GM19023 (cell line): ENCODE measurements at regions not wholly inside any gene's neighbourhood (a gene's known extent, or its start where the extent isn't known, plus 50 kb on each side); places are given as distances from the start of the nearest gene placed in this dataset.

Source experiments
- ATAC-seq: cut with Tn5 transposase; IDR thresholded peaks from one replicate; pipeline ENCODE4 v1.9.1; 2021; ENCODE audit warnings: mild to moderate bottlenecking, moderate library complexity; ENCODE audit not compliant: unreplicated experiment

DNA sequence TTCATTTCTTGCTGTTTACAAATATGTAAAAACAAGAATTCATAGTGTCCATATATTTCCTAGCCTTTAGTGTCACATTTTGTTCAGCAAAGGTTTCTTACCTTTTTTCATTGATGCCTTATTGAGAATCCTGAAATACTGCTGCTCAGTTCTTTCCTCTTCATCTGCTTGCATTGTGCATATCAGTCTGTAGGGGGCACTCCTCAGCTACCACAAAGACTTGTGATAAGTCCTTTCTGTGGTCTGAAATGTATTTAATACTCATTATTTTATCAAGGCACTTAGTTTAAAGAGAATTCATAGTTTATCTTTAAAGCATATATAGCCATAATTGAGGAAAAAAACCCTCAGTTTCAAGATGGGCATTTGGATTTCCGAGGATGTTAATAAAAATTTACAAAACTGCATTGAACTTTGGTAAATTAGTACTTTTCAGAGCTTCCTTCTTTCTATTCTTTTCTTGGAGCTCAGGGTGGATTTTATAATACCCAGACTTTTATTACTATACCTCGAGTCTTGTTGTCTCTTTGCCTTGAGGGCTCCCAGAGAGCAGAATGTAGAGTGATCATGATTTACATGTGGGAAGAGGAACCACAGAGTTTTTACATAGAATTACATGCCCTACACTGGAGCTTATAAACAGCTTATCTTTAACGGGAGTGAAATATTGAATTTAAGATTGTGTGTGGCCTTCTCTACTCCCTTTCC, 570.1 kb downstream of the PLCL1 start:
- no peak for ATAC-seq

DNA sequence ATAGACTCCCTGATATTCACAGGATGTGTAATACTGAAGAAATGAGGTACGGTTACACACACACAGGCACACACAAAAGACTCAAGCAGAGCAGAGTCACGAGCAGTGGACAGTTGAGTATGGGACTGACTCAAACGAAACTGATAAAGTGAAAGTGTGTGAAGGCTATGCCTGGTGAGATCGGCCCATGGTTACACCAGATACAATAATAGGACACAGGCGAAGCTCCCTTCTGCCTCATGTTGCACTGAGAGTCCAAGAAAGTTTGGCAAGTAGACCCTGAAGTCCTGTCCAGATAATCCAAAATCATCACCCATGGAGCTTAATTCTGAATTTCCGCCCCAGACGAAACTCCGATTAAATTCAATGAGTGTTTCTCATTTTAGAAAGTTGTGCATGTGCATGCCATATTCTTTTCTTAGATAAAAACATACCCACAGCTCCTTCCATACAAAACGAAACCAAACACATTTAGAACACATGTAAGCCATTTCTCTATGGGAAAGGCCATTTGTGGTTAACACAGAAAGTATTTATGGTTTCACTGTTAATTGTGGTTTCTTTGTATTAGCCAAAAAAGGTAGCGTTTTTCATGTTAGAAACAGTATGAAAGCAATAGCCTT, 567.6 kb downstream of the PLCL1 start:
- ATAC-seq, result peak; percentile 96

DNA sequence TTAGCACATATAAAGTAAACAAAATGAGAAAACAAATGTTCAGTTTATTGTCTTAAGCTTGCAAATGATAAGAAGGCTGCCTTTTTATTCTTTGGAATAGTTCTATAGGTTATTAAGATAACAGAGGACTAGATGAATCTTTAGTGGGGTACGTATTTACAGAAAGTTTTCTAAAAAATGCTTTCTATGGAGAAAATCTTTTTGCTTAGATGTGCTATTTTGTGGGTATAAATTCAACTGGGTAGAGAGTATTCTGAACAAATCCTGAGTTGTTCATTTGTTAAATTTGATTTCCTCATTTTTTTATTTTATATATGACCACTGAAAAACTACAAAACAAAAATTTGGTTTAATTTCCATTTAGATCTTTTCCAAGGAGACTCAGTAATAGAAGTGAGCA, 566.9 kb downstream of the PLCL1 start:
- no peak for ATAC-seq

DNA sequence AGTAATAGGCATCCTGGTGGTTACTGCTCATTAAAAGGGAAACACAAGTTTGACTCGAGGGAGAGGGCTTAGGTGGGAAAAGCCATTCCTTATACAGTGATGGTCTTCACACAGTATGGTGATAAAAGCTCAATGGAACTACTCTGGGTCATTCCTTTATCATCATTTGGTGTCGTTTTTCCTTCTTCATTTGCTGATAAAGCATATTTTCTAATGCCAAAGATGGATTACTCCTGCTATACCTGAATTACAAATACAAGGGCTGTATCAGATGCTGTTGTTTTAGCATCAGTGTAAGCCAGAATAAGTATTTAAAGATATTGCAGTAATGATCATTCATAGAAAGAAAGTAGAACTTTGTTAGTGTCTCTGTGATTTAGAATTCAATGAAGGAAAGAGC, 563.7 kb downstream of the PLCL1 start:
- ATAC-seq, result no peak

DNA sequence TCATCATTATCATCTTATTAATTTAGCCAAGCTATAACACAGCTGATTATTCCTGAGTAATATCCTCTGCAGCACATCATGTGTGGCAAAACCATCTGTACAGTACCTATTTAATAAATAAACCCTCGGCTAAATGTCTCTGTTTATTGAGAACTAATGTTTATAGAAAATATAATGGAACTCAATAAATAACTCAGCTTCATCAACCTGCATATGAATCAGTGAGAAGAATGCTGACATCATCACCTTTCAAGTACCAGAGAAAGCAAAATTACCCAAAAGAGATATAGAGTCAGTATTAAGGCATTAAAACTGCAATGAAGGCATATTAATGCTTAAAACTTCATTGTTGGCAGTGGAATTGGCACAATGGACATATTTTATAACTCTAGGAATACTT, 558.3 kb downstream of the PLCL1 start:
- ATAC-seq, result no peak

DNA sequence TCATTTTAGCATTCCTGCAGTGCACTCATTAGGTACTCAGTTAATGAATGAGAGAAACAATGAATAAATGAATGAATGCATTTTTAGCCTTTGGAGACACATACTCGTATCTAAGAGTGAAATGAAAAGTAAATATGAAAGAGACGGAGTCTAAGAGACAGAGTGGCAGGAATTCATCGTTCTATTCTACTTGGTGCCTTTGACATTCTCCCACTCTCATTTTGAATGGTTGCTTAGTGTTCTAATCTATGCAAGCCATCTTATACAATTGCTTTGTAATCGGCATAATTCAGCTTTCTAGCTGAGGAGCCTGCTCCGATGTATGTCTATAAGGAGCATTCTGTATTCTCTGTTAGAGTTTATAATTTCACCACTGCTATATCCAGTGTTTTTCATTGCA, 554.9 kb downstream of the PLCL1 start:
- ATAC-seq, result no peak

DNA sequence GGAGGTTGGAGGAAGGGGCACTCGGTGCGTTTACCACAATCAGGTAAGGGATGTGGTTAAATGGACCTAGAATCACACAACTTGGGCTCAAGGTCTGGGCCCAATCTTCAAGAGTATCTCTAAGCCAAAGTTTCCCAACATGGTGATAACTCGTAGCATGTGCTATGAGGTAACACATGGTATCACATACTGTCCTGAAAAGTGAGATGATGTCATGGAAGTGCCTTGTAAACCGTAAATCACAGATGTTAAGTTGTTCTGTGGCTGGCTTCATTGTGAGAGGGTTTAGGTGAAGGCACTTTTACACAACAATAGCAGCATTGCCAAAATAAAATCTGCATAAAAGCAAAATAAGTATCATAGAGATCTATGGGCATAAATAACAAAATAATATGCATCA, 551.8 kb downstream of the PLCL1 start:
- no peak for ATAC-seq

DNA sequence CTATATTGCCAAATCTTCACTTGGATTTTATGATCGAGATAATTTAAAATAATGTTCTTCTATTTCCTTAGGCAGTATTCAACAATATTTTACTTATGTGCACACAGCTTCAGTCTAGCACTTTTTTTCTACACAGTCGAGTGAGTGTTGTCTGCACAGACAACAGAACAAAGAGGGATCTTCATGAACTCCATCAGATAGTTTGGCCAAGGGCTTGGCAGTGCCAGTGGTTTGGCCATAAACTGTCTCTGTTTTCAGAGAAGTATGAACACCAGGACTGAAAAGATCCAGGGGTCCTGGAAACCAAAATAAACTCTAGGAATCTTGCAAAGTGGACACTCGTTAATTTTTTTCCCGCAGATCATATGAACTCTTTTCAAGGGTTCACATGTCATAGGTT, 547.3 kb downstream of the PLCL1 start:
- no peak for ATAC-seq

DNA sequence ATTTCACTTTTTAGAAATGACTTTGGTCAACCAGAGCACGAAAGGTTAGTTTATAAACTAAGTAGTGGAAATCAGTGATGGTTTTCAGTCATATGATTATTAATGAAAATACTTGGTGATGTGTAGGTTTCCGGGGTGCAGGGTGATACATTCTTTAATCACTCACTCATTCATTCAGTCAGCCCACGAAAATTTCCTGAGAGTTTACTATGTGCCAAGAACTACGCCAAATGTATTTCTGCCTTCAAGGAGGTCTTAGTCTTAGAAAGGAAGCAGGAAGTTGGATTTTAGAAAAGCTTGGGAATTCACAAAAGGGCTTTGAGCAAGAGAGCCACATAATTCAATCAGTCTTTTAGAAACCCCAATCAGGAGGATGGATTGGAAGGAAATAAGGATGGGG, 543.6 kb downstream of the PLCL1 start:
- ATAC-seq, result no peak

DNA sequence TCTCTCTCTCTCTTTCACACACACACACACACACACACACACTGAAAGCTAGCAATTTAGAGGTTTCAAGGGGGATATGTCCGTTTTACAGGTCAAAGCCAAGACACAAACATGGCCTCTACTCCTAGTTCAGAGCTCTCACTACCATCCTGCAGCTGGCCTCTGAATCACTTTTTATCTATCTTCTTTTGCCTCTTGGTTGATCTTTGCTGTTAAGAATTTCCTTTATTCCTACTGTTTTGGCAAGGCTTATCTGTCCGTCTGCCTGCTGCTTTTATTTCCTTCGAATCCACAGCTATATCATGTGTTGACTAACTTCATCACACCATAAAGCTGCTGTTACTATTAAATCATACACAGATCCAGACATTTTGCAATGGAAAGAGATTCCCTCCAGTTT, 543.0 kb downstream of the PLCL1 start:
- ATAC-seq, result no peak

DNA sequence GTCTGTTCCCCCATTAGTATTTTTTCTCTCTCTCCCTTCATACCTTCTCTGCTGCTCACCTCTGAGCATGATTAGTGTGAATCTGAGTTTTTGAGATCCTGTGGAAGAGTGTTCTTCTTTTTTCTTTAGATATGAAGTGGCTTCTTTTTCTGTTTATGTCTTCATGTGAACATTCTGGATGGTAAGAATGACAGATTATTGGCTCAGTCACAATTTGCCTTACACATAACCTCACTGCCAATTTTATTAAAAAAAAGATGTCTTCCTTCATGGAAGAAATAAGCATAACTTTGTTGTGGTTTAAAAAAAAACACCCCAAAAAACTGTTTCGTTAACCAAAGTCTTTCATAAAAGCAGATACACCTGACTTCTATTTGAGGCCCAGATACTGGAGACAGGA, 539.1 kb downstream of the PLCL1 start:
- no peak for ATAC-seq

DNA sequence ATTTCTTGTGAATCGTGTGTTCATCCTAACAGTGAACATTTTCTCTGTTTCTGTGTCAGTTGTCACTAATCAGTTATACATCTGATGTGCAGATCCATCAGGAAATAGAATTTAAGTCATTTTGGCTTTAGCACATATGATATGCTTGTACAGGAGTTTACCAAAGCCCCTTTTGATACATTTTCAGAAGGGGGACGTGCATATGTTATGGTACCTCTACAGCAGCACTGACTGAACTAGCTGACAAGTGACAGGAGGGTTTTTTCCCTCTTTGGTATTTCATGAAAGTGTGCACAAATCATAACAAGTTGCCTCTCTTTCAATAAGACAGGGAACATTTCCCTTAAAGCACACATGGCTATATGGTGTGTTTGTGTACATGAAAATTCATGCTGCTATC, 536.5 kb downstream of the PLCL1 start:
- ATAC-seq, result no peak

DNA sequence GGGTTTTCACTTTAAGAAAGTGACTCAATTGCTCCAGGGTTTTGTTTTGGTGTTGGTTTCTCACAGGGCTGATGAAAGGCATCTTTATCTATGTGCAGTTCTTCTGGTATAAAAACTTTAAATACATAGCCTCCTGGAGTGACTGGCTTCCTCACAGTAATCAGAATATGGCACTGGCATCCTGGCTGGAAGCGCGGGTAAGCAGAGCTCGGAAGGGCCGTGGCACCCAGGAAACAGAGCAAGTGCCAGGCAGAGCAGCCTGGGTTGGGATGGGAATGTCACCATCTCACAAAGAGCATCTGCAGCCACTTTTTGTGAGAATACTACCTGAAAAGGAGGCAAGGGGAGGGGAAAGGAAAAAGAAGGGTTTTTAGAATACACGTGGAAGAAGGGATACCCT, 534.7 kb downstream of the PLCL1 start:
- no peak for ATAC-seq

DNA sequence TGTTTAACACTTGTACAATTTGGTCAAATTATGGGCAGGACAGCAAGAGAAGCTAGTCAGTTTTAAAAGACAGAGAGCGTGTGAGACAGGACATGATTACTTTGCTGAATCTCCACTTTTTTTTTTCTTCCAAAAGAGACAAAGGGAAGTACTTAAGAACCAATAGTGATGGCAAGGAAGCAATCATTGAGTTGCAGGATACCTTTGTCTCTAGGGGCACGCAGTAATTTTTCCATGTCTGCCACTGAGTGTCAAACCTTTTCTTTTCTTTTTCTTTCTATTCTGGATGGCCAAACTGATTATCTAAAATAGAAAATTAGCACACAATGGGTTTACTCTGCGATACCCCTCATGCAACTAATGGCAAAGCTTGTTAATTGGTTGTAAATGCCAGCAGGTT, 533.0 kb downstream of the PLCL1 start:
- ATAC-seq, result no peak

DNA sequence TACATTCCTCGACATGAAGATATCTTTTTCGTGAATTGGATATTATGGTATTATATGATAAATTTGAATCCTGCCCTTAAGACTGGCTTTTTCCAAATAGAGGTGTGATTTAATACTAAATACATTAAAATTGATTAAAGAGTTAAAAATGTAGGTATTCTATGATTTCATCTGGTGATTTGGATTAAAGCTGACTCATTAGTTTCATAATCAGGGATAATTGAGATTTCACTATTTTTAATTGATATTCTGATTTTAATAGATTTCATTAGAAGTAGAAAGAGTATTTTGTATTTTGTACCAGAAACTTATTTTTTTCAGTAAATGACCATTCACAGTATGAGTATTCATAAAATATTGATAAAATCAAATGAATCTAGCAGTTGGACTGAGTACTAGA, 524.1 kb downstream of the PLCL1 start:
- ATAC-seq, result no peak

DNA sequence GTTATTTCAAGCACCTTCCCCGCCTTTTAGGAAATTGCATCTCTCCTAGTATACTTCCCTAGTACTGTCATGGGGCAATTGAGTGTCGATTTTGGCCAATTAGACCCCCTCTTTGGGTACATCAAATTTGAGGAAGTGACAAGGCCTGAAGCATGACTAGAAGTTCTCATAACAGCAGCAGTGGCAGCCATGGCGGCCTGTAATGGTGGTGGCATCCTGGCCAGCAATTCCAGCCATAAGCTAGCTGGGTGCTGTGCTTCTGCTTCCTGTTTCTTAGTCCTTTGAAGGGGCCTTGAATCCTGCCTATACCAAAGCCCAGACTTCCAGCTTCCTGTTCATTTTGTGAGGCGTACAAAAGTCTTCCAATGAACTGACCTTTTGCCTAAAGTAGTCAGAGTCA, 523.1 kb downstream of the PLCL1 start:
- ATAC-seq, result no peak

DNA sequence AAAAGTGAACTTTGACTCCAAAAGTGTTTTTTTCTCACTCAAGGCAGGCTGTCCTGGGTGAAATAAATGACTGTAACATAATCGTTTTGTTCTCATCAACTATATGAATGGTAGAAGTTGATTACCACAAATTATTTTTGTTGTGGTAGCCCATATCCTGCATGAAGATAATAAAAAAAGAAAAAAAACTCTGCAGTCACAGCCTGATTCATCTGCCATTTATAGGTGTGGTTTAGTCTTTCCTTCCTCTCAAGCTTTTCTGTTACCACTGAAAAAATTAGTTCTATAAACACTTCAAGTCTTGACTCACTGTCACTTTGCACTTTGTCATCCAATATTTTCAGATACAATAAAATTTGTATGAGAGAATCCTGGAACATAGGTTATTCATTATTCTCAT, 522.0 kb downstream of the PLCL1 start:
- ATAC-seq, result no peak

DNA sequence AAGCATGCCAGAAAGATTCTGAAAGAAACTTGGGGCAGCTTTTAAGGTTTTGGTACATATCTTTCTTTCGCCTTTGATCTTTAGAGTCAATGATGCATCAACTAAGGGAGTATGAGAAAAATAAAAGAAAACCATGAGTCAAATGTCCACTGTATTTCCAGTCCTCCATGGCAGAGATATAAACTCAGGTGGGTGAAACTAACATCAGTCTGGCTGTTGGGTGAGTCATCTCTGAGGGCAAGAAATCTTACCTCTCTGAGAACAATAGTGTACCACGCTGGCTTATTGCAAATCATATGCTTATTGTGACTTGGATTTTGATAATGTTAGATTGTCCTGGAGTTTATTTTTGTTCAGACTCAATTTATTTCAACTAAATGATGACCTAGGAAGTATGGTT, 521.0 kb downstream of the PLCL1 start:
- no peak for ATAC-seq

DNA sequence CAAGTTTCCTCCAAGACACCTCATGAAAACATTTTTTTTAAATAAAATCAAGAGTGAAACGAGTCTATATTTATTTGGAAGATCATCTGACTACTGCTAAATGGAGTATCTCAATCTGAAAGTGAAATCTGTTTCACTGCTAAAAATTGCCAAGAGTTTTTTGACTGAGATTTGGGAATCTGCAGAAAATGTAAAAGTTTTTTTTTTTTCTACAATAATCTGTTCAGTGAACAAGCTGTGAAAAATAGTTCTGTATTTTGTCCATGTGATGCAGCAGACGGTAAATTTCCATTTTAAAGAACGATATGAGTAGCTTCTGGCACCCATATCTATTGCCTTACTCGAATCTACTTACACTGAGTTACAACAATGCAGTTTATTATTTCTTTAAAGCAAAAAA, 519.7 kb downstream of the PLCL1 start:
- ATAC-seq, result no peak

DNA sequence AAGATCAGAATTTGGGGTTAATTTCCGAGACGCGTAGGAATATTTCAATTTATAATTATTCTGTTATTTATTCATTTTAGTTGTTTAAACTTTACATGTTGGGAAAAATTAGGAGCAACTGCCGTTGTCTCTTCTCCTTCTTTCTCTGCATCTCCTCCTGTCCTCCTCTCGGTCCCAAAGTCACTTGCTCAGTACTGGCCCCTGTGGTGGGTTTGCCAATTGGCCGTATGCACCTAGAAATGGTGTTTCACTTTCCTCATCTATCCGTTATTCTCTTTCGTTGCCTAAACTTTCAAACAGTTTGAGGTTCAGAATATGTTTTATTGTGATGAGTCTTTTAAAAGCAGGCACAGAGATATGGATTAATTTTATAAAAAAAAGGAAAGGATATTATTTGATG, 517.9 kb downstream of the PLCL1 start:
- ATAC-seq, result no peak

DNA sequence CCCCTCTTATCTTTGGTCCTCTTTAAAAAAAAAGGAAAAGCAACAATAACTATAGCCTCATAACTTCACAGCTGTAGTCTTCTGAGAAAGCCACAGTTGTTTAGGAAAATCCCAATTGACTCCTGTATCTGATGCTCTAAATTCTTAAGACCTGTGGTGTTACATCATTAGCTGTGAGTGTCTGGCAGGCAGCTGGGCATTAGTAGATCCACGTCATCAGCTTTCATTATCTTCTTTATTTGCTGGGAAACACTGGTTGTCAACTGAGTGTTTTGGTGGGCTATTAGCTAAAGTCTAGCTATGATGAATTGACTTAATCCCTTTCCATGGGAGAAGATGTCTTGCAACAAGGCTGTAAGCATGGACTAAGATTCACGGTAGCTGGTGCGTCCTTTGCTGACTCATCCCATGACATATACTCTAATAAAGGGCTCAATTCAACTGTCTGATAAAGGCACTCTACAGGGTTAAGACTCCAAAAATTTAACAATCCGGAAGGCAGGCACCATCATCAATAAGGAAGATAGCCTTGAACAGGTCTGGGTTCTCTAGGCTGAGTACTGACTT, 517.2 kb downstream of the PLCL1 start:
- ATAC-seq, result no peak

DNA sequence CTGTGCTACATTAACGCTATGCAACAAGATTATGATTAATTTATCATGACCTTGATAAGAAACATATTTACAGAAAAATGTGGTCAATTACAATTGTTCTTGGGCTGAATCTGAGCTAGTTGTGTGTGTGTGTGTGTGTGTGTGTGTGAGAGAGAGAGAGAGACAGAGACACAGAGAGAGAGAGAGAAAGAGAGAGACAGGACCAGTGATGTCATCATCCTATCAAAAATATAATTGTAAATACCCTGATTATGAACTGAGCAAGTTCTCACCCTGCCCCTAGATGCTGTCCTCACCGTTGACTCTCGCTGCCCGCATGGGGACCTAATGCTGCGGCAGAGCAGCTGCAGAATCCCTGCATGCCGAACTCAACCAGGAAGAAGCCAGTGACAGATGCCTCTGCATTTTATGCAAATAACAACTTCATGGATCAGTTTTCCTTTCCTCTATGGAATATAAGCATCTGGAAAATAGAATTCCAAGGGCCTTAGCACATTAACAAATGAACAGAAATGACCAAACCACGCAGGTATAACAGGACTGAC, 512.5 kb downstream of the PLCL1 start:
- ATAC-seq, result no peak
